Sciatic nerve (tissue), 2 donors: ENCODE measurements at regions not wholly inside any gene's neighbourhood (a gene's known extent, or its start where the extent isn't known, plus 50 kb on each side); places are given as distances from the start of the nearest gene placed in this dataset.

ENCODE experiments used
- ATAC-seq: fragments of 200-7000 bp; cut with Tn5 transposase; one replicate; pipeline ENCODE4 v1.9.1; 2020; ENCODE audit warnings: mild to moderate bottlenecking, moderate library complexity
- DNase-seq: peaks from one replicate; pipeline ENCODE4 v3.0.0-alpha.2; 2020; ENCODE audit warnings: low spot score
- intact Hi-C: fragments of 100-400 bp; cut with DNase I; formaldehyde crosslinking; loops from one replicate; pipeline ENCODE4 v1.14.2; 2022
- donor health status: DM: no; HTN: no; CAD: no.
- donor health status: DM: no; HTN: no; CAD: no.

DNA sequence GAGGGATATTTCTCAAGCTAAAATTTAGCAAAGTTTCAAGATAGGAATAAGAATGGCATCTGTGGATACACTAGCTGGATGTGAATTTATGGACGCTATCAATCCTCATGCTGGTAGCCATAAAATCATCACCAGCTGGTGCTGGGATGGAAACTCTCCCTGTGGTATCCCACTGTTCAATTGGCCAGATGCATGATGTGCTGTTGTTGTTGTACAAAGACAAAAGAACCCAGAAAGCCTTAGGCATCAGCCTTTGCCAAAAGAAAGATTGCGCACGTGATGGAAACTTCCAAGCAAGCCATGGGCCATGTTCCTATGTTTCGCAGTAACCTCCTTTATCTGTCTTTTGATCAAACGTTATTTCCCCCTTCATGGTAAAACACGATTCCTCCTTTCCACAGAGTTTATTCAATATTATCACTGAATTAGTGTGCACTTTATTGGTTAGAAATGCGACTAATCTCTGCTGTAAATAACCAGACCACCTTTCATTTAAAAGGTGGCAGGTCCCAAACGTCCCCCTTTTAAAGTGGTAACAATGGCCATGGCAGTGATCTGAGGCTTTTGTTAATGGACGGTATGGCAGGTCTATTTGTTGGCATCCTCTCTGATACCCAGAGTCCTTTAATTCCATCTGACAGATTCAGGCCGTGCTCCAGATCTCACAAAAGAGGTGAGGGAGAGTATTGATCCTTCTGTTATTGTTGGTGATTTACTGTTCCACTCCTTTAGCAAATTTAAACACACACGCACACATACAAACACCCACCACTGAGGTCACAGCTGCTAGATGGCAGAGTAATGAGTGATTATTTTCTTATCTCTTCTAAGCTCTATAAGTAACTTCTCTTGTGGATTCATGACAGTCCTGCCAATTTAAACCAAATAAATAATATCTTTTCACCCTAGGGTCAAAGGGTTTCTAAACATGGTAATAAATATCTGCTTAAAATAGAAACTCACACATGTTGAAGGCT is 291.2 kb upstream of the KCNMB2 start:
- intact Hi-C loops, result no loop called here
- DNase-seq, result no peak
- no peak for ATAC-seq

- ATAC-seq, result no peak
- intact Hi-C loops, result no loop called here
These were observed 290.2 kb upstream of the KCNMB2 start for GRCh38 chr3:178246004-178246403.

DNA sequence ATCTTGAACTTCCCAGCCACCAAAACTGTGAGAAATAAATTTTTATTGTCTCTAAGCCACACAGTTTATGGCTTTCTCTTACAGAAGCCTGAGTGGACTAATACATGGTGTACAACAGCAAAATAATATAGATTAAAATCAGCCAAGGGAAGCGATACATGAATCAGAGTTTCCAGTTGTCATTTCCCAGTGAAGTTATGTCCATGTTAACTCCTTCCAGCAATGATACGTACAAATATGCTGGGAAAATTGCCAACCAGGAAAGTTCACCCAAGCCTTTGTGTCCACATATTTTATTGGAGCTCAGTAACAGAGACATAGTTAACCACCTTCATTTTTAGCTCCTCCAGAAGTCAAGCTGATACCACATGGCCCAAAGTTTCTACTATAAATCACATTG is 280.9 kb upstream of the KCNMB2 start:
- no peak for ATAC-seq
- intact Hi-C loops, result no loop called here

More at GRCh38 chr3:178246004-178246403, 290.2 kb upstream of the KCNMB2 start:
- DNase-seq, result no peak

DNA sequence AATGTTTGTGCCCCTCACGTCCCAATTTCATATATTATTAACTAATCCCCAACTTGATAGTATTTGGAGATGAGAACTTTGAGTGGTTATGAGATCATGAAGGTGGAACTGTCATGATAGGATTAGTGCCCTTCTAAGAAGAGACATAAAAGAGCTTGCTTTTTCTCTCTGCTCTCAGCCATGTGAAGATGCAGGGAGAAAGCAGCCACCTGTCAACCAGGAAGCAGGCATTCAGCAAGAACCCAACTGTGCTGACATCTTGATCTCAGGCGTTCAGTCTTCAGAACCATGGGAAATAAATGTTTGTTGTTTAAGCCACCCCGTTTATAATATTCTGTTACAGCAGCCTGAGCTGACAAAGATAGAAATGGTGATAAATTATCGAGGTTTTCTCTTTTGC is 278.7 kb upstream of the KCNMB2 start:
- DNase-seq (no peak), ATAC-seq (no peak)
- intact Hi-C loops, result no loop called here

More for the DNA sequence above, 280.9 kb upstream of the KCNMB2 start:
- DNase-seq, result no peak

GRCh38 chr3:178258121-178258520 is 278.1 kb upstream of the KCNMB2 start:
- no peak for DNase-seq
- intact Hi-C loops, result no loop called here
- ATAC-seq, result no peak

- intact Hi-C loops, result no loop called here
- DNase-seq, result no peak
- ATAC-seq, result no peak
These were observed 276.5 kb upstream of the KCNMB2 start for GRCh38 chr3:178259703-178260102.

DNA sequence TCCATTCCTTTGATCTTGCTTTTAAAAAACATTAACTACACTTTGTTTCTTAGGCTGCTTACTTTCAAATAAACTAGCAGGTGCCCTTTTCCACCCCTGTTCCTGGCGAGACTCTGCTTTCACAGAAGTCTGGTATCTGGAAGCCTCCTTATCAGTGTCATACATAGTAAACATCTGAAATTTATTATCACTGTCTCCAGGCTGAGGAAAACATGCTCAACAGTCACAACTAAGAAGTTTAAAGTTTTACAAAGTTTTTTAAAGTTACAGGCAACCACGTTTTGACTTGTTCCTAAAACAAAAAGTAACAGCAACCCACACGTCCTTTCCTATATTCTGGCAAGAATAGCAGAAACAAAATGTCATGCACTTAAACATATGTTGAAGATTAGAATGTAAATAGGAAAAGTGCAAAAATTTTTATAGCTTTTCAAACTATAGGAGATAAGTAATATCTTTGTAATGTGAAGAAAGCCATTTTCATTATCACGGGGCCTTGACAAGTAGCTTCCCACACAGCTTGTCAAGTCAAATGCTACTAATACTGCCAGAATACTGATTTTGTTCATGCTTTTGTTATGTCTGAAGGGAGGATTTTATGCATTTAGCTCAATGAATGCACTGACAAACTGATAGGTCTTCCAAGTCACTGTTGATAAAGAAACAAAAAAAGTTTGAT is 275.2 kb upstream of the KCNMB2 start:
- intact Hi-C loops, result no loop called here
- no peak for DNase-seq
- no peak for ATAC-seq

DNA sequence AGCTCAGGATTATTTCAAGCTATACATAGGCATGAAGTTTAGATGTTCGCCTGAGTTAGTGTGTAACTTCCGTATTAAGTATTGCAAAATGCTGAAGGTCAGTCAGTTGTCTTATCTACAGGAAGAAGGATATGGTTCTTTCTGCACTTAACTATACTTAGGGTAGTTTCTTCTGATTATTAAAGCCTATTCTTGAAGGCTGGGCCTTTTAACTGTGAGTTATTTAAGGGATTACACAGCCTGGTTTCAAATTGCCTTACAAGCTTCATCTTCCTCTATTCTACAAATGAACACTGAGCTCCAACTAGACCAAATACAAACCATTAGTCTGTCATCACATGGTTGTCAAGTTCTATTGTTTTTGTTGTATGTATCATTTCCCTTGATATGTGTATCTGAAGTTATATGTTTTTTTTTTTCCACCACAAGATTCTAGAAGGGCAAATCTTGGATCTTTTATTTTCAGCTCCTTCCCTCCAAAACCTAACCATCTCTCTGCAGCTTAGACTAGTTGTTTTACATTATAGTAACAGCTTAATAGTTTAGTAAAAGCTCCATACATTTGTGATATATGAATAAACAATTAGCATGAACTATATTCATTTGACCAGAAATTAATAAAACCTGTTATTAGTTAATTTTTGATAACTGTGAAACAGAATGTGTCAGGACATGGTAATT is 272.9 kb upstream of the KCNMB2 start:
- no peak for DNase-seq
- intact Hi-C loops, result no loop called here
- no peak for ATAC-seq

GRCh38 chr3:178267158-178267844 is 268.9 kb upstream of the KCNMB2 start:
- no peak for ATAC-seq
- intact Hi-C loops, result no loop called here
- DNase-seq, result no peak

DNA sequence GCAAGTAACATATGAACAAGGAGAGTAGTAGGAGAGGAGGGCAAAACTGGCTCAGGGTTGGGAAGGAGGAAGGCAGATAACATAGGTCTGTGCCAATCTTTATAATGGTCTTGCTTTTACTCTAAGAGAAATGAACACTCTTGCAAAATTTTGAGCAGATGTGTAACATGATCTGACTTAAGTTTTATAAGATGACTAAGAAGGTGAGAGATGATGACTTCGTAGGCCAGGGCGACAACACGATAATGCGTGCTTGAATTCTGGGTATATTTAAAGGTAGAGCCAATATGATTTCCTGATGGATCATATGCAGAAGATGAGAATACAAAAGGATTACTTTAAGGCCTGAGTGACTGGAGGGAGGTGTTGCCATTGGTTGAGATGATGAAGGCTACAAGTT is 265.4 kb upstream of the KCNMB2 start:
- no peak for ATAC-seq
- no peak for DNase-seq
- intact Hi-C loops, result no loop called here

- DNase-seq (no peak), ATAC-seq (no peak)
- intact Hi-C loops, result no loop called here
These were observed 264.4 kb upstream of the KCNMB2 start for GRCh38 chr3:178271740-178272387.

DNA sequence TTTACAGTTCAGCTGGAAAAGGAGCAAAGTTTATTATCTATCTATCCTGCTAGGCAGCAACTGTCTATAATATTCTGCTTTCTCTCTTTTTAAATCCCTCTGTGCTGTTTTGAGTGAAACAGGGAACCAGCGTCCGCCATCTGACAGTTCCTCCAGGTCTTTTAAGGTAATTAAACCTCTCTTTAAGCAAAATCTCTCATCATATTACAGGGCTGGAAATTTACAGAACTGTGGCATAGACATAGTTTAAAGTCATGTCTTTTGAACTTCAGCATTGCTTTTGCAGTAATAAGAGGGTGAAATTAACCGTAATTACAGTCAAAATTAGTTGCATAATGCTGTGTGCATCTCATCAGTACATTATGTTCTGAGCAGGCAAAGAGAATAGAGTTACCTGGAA is 263.4 kb upstream of the KCNMB2 start:
- ATAC-seq, result no peak
- no peak for DNase-seq
- intact Hi-C loops, result no loop called here

GRCh38 chr3:178274711-178275110 is 261.5 kb upstream of the KCNMB2 start:
- ATAC-seq, result no peak
- DNase-seq, result no peak
- intact Hi-C loops, result no loop called here

- DNase-seq, result no peak
- no peak for ATAC-seq
- intact Hi-C loops, result no loop called here
These were observed 260.9 kb upstream of the KCNMB2 start for GRCh38 chr3:178275311-178275710.

GRCh38 chr3:178275793-178276192 is 260.4 kb upstream of the KCNMB2 start:
- ATAC-seq, result peak; percentile 56
- DNase-seq, result no peak
- intact Hi-C loops, result no loop called here

- intact Hi-C loops, result no loop called here
- ATAC-seq (no peak), DNase-seq (no peak)
These were observed 258.6 kb upstream of the KCNMB2 start for GRCh38 chr3:178277605-178278004.

- DNase-seq (no peak), ATAC-seq (no peak)
- intact Hi-C loops, result no loop called here
These were observed 252.7 kb upstream of the KCNMB2 start for GRCh38 chr3:178283561-178283960.

DNA sequence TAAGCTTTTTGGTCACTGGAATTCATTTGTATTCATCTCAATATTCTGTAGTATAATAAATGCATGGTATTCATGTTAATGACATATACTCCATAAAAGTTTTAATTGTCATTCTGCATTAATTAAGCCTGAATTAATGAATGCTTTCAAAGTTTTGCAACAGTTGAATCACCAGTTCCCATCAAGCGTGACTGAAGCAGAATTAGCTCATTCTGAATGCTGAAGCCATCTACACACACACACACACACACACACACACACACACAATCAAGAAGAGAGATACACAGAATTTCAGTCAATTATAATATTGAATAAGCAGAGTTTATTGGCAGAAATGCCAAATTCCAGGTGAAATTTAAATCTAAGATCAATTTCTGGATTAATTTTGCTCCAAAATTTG is 252.1 kb upstream of the KCNMB2 start:
- DNase-seq, result no peak
- intact Hi-C loops, result no loop called here
- ATAC-seq, result no peak

- intact Hi-C loops, result no loop called here
- ATAC-seq (no peak), DNase-seq (no peak)
These were observed 248.2 kb upstream of the KCNMB2 start for GRCh38 chr3:178288074-178288473.
